A673 (cell line): ENCODE measurements at regions not wholly inside any gene's neighbourhood (a gene's known extent, or its start where the extent isn't known, plus 50 kb on each side); places are given as distances from the start of the nearest gene placed in this dataset.

Source experiments
- BruUV-seq: library from RNA; stranded (reverse); fragments of 400-500 nt; replicated peaks from 2 replicates; lab custom pipeline; 2021; lab: Mats Ljungman, UMichigan
- CTCF ChIA-PET: fragments of 300-600 bp; sonication (Branson Sonifier 250); formaldehyde crosslinking; loops from one replicate; lab custom pipeline; 2022; ENCODE audit warnings: antibody characterized with exemption; lab: Charles Lee
- POLR2A ChIA-PET: fragments of 300-600 bp; sonication (Branson Sonifier 250); formaldehyde crosslinking; loops from one replicate; lab custom pipeline; 2022; ENCODE audit warnings: antibody characterized with exemption; ENCODE audit not compliant: low non-redundant PET; lab: Charles Lee
- DNase-seq: peaks from one replicate; pipeline ENCODE4 v3.0.0-alpha.2; 2015; ENCODE audit warnings: low spot score
- H3K27ac ChIP-seq: fragments of 200-600 bp; sonication (generic); 2 replicates; pipeline ENCODE4 v1.5.1; 2016; ENCODE audit warnings: mixed run types, low read depth, mild to moderate bottlenecking, mixed read lengths, antibody characterized with exemption, low read length; ENCODE audit not compliant: poor library complexity, severe bottlenecking
- H3K27me3 ChIP-seq: fragments of 200-600 bp; sonication (generic); replicated peaks from 2 replicates; pipeline ENCODE4 v1.6.1; 2017; ENCODE audit warnings: mixed run types, low read depth, mild to moderate bottlenecking, mixed read lengths, antibody characterized with exemption, low read length; ENCODE audit not compliant: insufficient read depth, poor library complexity
- H3K36me3 ChIP-seq: fragments of 200-600 bp; sonication (generic); 2 replicates; pipeline ENCODE4 v1.6.1; 2016; ENCODE audit warnings: mixed run types, mild to moderate bottlenecking, mixed read lengths, antibody characterized with exemption, low read length; ENCODE audit not compliant: insufficient read depth, poor library complexity, severe bottlenecking
- H3K4me1 ChIP-seq: fragments of 200-600 bp; sonication (generic); 2 replicates; pipeline ENCODE4 v1.6.1; 2017; ENCODE audit warnings: mixed run types, mild to moderate bottlenecking, mixed read lengths, antibody characterized with exemption, low read length; ENCODE audit not compliant: insufficient read depth, poor library complexity, severe bottlenecking
- H3K4me3 ChIP-seq: fragments of 200-600 bp; sonication (generic); 2 replicates; pipeline ENCODE4 v1.5.1; 2016; ENCODE audit warnings: low read depth, mixed run types, mild to moderate bottlenecking, mixed read lengths, low read length; ENCODE audit not compliant: poor library complexity, severe bottlenecking
- H3K9me3 ChIP-seq: fragments of 200-600 bp; sonication (generic); 2 replicates; pipeline ENCODE4 v1.6.1; 2016; ENCODE audit warnings: mixed run types, low read depth, mild to moderate bottlenecking, mixed read lengths, antibody characterized with exemption, low read length; ENCODE audit not compliant: poor library complexity, severe bottlenecking
- EZH2 ChIP-seq: fragments of 200-600 bp; sonication (generic); IDR thresholded peaks from 2 replicates; pipeline ENCODE4 v1.6.1; 2017; ENCODE audit warnings: borderline replicate concordance, low read depth, mild to moderate bottlenecking, mixed read lengths, antibody characterized with exemption, low read length; ENCODE audit not compliant: poor library complexity, severe bottlenecking
- intact Hi-C: fragments of 100-400 bp; cut with micrococcal nuclease; formaldehyde crosslinking; loops from one replicate; pipeline ENCODE4 v1.10.0; 2022; ENCODE audit not compliant: unreplicated experiment
- TF ChIP-seq, protein P1 (sequence below): fragments of 300-800, 200-600 bp; sonication (generic); conservative IDR thresholded peaks from 2 replicates; pipeline ENCODE4 v1.5.1; 2017; ENCODE audit warnings: low read depth, mild to moderate bottlenecking, antibody characterized with exemption, low read length, moderate library complexity, mixed read lengths

- Histone ChIP-seq H3K4me1 (peaks cover 21% of the 10 kb centered on the region), H3K36me3 (no peaks in the 10 kb centered on the region), H3K27me3 (peaks cover 4% of the 10 kb centered on the region), H3K9me3 (no peaks in the 10 kb centered on the region), H3K27ac (no peak overlapping the region), H3K4me3 (no peak overlapping the region)
- ChIA-PET POLR2A (no interaction called here), CTCF (no interaction called here)
- intact Hi-C loops: no loop called here
- BruUV-seq: no TSS peak
- no peak for DNase-seq
- TF ChIP-seq, protein P1, sequence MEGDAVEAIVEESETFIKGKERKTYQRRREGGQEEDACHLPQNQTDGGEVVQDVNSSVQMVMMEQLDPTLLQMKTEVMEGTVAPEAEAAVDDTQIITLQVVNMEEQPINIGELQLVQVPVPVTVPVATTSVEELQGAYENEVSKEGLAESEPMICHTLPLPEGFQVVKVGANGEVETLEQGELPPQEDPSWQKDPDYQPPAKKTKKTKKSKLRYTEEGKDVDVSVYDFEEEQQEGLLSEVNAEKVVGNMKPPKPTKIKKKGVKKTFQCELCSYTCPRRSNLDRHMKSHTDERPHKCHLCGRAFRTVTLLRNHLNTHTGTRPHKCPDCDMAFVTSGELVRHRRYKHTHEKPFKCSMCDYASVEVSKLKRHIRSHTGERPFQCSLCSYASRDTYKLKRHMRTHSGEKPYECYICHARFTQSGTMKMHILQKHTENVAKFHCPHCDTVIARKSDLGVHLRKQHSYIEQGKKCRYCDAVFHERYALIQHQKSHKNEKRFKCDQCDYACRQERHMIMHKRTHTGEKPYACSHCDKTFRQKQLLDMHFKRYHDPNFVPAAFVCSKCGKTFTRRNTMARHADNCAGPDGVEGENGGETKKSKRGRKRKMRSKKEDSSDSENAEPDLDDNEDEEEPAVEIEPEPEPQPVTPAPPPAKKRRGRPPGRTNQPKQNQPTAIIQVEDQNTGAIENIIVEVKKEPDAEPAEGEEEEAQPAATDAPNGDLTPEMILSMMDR: no peak
- no peak for TF ChIP-seq EZH2
These were observed 132.2 kb upstream of the TNRC6C start for GRCh38 chr17:77826132-77826873.

- CTCF ChIA-PET: no interaction called here
- H3K36me3 ChIP-seq: no peaks in the 10 kb centered on the region
- no TSS peak for BruUV-seq
- no peak for TF ChIP-seq EZH2
- TF ChIP-seq, protein P1: no peak
- H3K4me3 ChIP-seq: no peak overlapping the region
- H3K27me3 ChIP-seq: peaks cover 4% of the 10 kb centered on the region
- POLR2A ChIA-PET: no interaction called here
- H3K9me3 ChIP-seq: no peaks in the 10 kb centered on the region
- intact Hi-C loops: no loop called here
- DNase-seq: no peak
- no peak overlapping the region for H3K27ac ChIP-seq
- H3K4me1 ChIP-seq: peaks cover 28% of the 10 kb centered on the region
These were observed 131.5 kb upstream of the TNRC6C start for GRCh38 chr17:77827039-77827438.

DNA sequence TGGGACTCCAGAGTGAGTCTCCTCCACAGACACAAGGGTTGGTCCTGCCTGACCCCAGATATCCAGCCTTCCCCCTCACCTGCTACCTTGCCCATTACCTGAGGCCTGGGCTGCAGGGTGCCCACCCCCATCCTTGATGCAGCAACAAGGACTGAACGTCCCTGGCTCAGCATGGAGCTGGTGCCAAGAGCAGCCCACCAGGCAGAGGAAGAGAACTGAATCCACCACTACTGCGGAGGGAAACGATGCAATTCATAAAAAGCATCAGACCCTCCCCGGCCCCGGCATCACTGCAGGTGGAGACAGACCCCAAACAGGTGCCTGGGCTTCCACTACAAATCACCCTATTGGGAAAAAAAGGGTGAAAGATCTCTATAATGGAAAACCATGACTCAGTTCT, 131.0 kb upstream of the TNRC6C start:
- intact Hi-C loops: no loop called here
- Histone ChIP-seq H3K4me3 (no peak overlapping the region), H3K9me3 (no peaks in the 10 kb centered on the region), H3K27ac (no peak overlapping the region), H3K4me1 (peaks cover 30% of the 10 kb centered on the region), H3K27me3 (peaks cover 4% of the 10 kb centered on the region), H3K36me3 (no peaks in the 10 kb centered on the region)
- CTCF ChIA-PET: no interaction called here
- BruUV-seq: no TSS peak
- DNase-seq: no peak
- TF ChIP-seq EZH2: no peak
- TF ChIP-seq, protein P1: no peak
- POLR2A ChIA-PET: no interaction called here
